Heart left ventricle (tissue), 13 donors: ENCODE measurements at regions not wholly inside any gene's neighbourhood (a gene's known extent, or its start where the extent isn't known, plus 50 kb on each side); places are given as distances from the start of the nearest gene placed in this dataset.

Source experiments
- CTCF ChIP-seq, 12 donors: fragments of 200-600 bp; sonication (generic) in 4 of 12; IDR thresholded peaks; one replicate each; pipeline versions ENCODE4 v1.5.0 to v1.8.0; 2018 to 2022; ENCODE audit warnings: antibody characterized with exemption in 12 of 12, mild to moderate bottlenecking in 5 of 12
- POLR2A ChIP-seq, 2 donors: fragments of 450-650 bp; IDR thresholded peaks; one replicate each; pipeline ENCODE4 v1.6.1; 2017; ENCODE audit warnings: antibody characterized with exemption in 2 of 2, mild to moderate bottlenecking in 2 of 2, moderate library complexity in 2 of 2
- donor health status: ischemic (EF 13 %, LVEDD 7.1; RV severe dilation, severe dysfunction).
- donor health status: DM: no; HTN: yes; CAD: no.
- donor health status: DM: no; HTN: no; CAD: no.
- donor health status: ischemic (EF 25% LVEDD 6.9; RV normal size, moderate dysfunction).
- donor health status: ischemic (EF 25% LVEDD 5.7; RV mildly dilated, moderate dysfunction).
- donor health status: ischemic (EF 35%, LVEDD 5.7; RV mildly dilated, moderate dysfunction).
- donor health status: nonischemic (EF 11% LVEDD 7.7; RV severe dilation, severe dysfunction).
- donor health status: DM: yes; HTN: yes; CAD: no.
- donor health status: PGD.
- donor health status: ischemic (EF 29% LVEDD 5.4; RV normal size, mild dysfunction).
- donor health status: nonischemic (EF 23%, LVEDD 6.1; RV moderate dilation, normal function).

DNA sequence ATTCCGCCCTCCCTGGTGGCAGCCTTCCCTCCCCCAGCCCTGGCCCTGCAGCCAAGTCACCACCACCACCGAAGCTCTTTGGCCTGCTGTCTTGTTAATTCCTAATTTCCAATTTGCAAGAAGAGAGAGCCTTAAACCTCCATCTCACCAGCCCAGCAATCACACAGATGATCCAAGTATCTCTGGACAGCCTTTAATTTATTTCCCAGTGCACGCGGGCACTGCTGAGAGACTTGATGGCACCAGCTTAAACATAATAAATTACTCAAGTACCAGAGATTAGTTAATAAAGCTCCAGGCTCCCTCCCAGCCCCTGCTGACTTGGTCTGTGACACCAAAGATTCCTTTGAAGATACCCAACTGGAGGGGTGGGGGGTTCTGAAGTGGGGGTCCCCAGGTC, 494.7 kb downstream of the BUD13 start:
- TF ChIP-seq CTCF (IDR thresholded peaks at IDR 0.05), result no peak
- TF ChIP-seq POLR2A (IDR thresholded peaks at IDR 0.05), result no peak
